WTC11 (cell line): ENCODE measurements at regions not wholly inside any gene's neighbourhood (a gene's known extent, or its start where the extent isn't known, plus 50 kb on each side); places are given as distances from the start of the nearest gene placed in this dataset.

ENCODE experiments used
- CTCF ChIP-seq: fragments of 200-600 bp; IDR thresholded peaks from 2 replicates; pipeline ENCODE4 v1.8.0; 2022; ENCODE audit warnings: antibody characterized with exemption
- FOXP1 ChIP-seq: sonication (generic); formaldehyde crosslinking; IDR thresholded peaks from 2 replicates; pipeline ENCODE4 v1.8.0; 2022; ENCODE audit warnings: missing genetic modification reagents, mild to moderate bottlenecking, moderate library complexity, borderline replicate concordance
- HMGXB4 ChIP-seq: sonication (generic); formaldehyde crosslinking; IDR thresholded peaks from 2 replicates; pipeline ENCODE4 v1.8.1; 2023; ENCODE audit warnings: mild to moderate bottlenecking, moderate library complexity, missing genetic modification reagents
- NFYB ChIP-seq: sonication (generic); formaldehyde crosslinking; conservative IDR thresholded peaks from 2 replicates; pipeline ENCODE4 v1.8.0; 2022; ENCODE audit warnings: low read depth, missing genetic modification reagents

- TF ChIP-seq CTCF (no peak), FOXP1 (CRISPR knock-in tag) (no peak), HMGXB4 (CRISPR knock-in tag) (no peak), NFYB (no peak)
Measured at GRCh38 chr2:49843314-49843713, 689.0 kb upstream of the FSHR start.
